ENCODE measurements at regions not wholly inside any gene's neighbourhood (a gene's known extent, or its start where the extent isn't known, plus 50 kb on each side); places are given as distances from the start of the nearest gene placed in this dataset.

DNA sequence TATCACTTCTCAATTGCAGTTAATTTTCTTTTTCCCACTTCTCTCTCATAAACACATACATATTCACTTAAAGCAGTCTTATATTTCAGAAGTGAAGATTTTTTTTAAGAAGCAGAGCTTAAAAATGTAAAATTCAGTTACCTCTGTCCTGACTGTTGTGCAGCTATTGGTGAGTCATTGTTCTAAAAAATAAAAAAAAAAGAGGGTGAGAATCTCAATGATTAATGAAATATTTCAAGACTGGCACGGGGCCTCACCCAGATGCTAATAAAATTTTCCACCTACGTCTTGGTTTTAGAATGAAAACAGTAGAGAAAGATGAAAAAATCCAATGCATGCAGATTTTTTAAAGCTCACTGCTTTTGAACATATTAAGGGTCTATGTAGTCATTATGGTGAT is 67.7 kb downstream of the RDH14 start:
- TF ChIP-seq, protein P1, sequence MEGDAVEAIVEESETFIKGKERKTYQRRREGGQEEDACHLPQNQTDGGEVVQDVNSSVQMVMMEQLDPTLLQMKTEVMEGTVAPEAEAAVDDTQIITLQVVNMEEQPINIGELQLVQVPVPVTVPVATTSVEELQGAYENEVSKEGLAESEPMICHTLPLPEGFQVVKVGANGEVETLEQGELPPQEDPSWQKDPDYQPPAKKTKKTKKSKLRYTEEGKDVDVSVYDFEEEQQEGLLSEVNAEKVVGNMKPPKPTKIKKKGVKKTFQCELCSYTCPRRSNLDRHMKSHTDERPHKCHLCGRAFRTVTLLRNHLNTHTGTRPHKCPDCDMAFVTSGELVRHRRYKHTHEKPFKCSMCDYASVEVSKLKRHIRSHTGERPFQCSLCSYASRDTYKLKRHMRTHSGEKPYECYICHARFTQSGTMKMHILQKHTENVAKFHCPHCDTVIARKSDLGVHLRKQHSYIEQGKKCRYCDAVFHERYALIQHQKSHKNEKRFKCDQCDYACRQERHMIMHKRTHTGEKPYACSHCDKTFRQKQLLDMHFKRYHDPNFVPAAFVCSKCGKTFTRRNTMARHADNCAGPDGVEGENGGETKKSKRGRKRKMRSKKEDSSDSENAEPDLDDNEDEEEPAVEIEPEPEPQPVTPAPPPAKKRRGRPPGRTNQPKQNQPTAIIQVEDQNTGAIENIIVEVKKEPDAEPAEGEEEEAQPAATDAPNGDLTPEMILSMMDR (IDR thresholded peaks at IDR 0.05), result no peak
- TF ChIP-seq POLR2A (IDR thresholded peaks at IDR 0.05), result no peak
- TF ChIP-seq EP300 (IDR thresholded peaks at IDR 0.05), result no peak

Data from ovary (tissue), 3 donors.